Fibroblast of the aortic adventitia (primary cell): ENCODE measurements at regions not wholly inside any gene's neighbourhood (a gene's known extent, or its start where the extent isn't known, plus 50 kb on each side); places are given as distances from the start of the nearest gene placed in this dataset.

Experiments
- DNase-seq: peaks from one replicate; pipeline ENCODE4 v3.0.0-alpha.2; 2010; ENCODE audit warnings: low read depth
- H3K4me3 ChIP-seq: 2 replicates; pipeline ENCODE4 v1.5.1; 2011; ENCODE audit warnings: low read depth, mild to moderate bottlenecking, control low read depth, low read length, moderate library complexity
- TF ChIP-seq, protein P1 (sequence below): IDR thresholded peaks from 2 replicates; pipeline ENCODE4 v1.5.1; 2011; ENCODE audit warnings: mild to moderate bottlenecking, low read length, control low read depth, inconsistent platforms; ENCODE audit not compliant: insufficient read depth

GRCh38 chrX:148281920-148282319 lies 218.5 kb upstream of the AFF2 start:
- DNase-seq: no peak
- TF ChIP-seq, protein P1, sequence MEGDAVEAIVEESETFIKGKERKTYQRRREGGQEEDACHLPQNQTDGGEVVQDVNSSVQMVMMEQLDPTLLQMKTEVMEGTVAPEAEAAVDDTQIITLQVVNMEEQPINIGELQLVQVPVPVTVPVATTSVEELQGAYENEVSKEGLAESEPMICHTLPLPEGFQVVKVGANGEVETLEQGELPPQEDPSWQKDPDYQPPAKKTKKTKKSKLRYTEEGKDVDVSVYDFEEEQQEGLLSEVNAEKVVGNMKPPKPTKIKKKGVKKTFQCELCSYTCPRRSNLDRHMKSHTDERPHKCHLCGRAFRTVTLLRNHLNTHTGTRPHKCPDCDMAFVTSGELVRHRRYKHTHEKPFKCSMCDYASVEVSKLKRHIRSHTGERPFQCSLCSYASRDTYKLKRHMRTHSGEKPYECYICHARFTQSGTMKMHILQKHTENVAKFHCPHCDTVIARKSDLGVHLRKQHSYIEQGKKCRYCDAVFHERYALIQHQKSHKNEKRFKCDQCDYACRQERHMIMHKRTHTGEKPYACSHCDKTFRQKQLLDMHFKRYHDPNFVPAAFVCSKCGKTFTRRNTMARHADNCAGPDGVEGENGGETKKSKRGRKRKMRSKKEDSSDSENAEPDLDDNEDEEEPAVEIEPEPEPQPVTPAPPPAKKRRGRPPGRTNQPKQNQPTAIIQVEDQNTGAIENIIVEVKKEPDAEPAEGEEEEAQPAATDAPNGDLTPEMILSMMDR: no peak
- no peak overlapping the region for H3K4me3 ChIP-seq

GRCh38 chrX:148282504-148282903 lies 217.9 kb upstream of the AFF2 start:
- TF ChIP-seq, protein P1: no peak
- no peak for DNase-seq
- no peak overlapping the region for H3K4me3 ChIP-seq

DNA sequence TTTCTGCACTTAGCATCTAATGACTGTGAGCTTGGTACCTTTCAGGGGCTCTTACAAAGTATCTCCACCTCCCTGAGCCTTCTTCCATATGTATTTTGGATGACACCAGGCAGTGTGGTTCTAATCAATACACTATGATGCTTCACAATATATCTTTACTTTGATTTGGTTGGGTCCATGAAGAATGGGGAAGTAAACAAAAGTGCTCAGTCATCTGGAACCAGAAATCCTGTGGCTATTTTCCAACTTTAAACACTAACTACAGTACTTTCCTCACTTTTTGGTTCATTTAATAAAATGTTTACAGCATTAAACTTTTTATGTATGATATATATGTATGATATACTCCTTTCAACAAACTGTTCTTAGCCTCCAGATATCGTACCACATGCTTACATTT lies 216.4 kb upstream of the AFF2 start:
- H3K4me3 ChIP-seq: no peak overlapping the region
- DNase-seq: no peak
- TF ChIP-seq, protein P1: no peak

- TF ChIP-seq, protein P1: no peak
- DNase-seq: no peak
These were observed 215.6 kb upstream of the AFF2 start for GRCh38 chrX:148284821-148285220.

GRCh38 chrX:148288451-148288850 lies 212.0 kb upstream of the AFF2 start:
- H3K4me3 ChIP-seq: no peak overlapping the region
- TF ChIP-seq, protein P1: no peak
- DNase-seq: no peak

More at GRCh38 chrX:148284821-148285220, 215.6 kb upstream of the AFF2 start:
- H3K4me3 ChIP-seq: no peak overlapping the region

- H3K4me3 ChIP-seq: no peak overlapping the region
These were observed 210.4 kb upstream of the AFF2 start for GRCh38 chrX:148290041-148290440.

GRCh38 chrX:148290931-148291330 lies 209.5 kb upstream of the AFF2 start:
- no peak overlapping the region for H3K4me3 ChIP-seq
- DNase-seq: no peak
- TF ChIP-seq, protein P1: no peak

More at GRCh38 chrX:148290041-148290440, 210.4 kb upstream of the AFF2 start:
- peak; percentile 4 for DNase-seq
- TF ChIP-seq, protein P1: no peak
